ENCODE measurements at regions not wholly inside any gene's neighbourhood (a gene's known extent, or its start where the extent isn't known, plus 50 kb on each side); places are given as distances from the start of the nearest gene placed in this dataset.

GRCh38 chr3:150216866-150217600, 191.1 kb upstream of the TSC22D2 start:
- no peak for DNase-seq (ENCODE audit: low spot score)

GRCh38 chr3:150216041-150216811, 191.9 kb upstream of the TSC22D2 start:
- DNase-seq (ENCODE audit: low spot score), result peak; percentile 32

- peak; percentile 37 for DNase-seq (ENCODE audit: low spot score)
These were observed 192.5 kb upstream of the TSC22D2 start for GRCh38 chr3:150215616-150216015.

GRCh38 chr3:150213577-150213976, 194.5 kb upstream of the TSC22D2 start:
- DNase-seq (ENCODE audit: low spot score), result no peak

GRCh38 chr3:150210461-150211110, 197.5 kb upstream of the TSC22D2 start:
- no peak for DNase-seq (ENCODE audit: low spot score)

GRCh38 chr3:150203273-150203672, 204.8 kb upstream of the TSC22D2 start:
- DNase-seq (ENCODE audit: low spot score), result no peak

GRCh38 chr3:150202711-150203110, 205.4 kb upstream of the TSC22D2 start:
- no peak for DNase-seq (ENCODE audit: low spot score)

GRCh38 chr3:150194957-150195356, 213.1 kb upstream of the TSC22D2 start:
- no peak for DNase-seq (ENCODE audit: low spot score)

- no peak for DNase-seq (ENCODE audit: low spot score)
These were observed 213.6 kb upstream of the TSC22D2 start for GRCh38 chr3:150194513-150194912.

GRCh38 chr3:150184426-150185071, 213.9 kb upstream of the PFN2 start:
- peak; percentile 7 for DNase-seq (ENCODE audit: low spot score)

- DNase-seq (ENCODE audit: low spot score), result peak; percentile 46
These were observed 213.2 kb upstream of the PFN2 start for GRCh38 chr3:150183678-150184425.

GRCh38 chr3:150180334-150180733, 209.6 kb upstream of the PFN2 start:
- DNase-seq (ENCODE audit: low spot score), result peak; percentile 44

- no peak for DNase-seq (ENCODE audit: low spot score)
These were observed 208.6 kb upstream of the PFN2 start for GRCh38 chr3:150179330-150179729.

- DNase-seq (ENCODE audit: low spot score), result peak; percentile 44
These were observed 207.1 kb upstream of the PFN2 start for GRCh38 chr3:150177673-150178381.

- no peak for DNase-seq (ENCODE audit: low spot score)
These were observed 203.5 kb upstream of the PFN2 start for GRCh38 chr3:150174179-150174578.

GRCh38 chr3:150172356-150172755, 201.7 kb upstream of the PFN2 start:
- DNase-seq (ENCODE audit: low spot score), result no peak

GRCh38 chr3:150170852-150171520, 200.3 kb upstream of the PFN2 start:
- no peak for DNase-seq (ENCODE audit: low spot score)

- no peak for DNase-seq (ENCODE audit: low spot score)
These were observed 198.7 kb upstream of the PFN2 start for GRCh38 chr3:150169330-150169940.

GRCh38 chr3:150168698-150169097, 198.0 kb upstream of the PFN2 start:
- DNase-seq (ENCODE audit: low spot score), result no peak
